ENCODE measurements at regions not wholly inside any gene's neighbourhood (a gene's known extent, or its start where the extent isn't known, plus 50 kb on each side); places are given as distances from the start of the nearest gene placed in this dataset.

DNA sequence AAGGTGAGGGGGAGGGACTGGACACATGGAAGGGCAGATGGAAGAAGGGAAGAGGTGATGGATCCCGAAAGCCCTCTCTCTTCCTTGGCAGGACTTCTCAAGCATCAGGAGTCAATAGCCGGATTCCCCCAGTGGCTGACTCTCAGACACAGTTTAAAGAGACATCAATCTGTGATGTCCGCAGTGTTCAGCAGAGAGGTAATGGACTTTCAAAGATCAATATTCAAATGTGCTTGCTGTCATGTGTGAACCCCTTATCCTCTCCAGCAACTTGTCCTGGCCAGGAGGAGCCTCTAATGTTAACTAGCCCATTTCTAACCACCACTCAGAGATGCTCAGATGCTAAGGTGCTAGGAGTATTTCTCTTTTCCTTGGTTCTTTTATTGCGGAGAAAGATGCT lies 392.2 kb downstream of the IRX1 start:
- DNase-seq = no peak
- H3K27ac ChIP-seq (ENCODE audit: low read length) = no peak overlapping the region
- H3K27me3 ChIP-seq (ENCODE audit: control insufficient read depth, insufficient read depth, low read length) = no peaks in the 10 kb centered on the region
- no peaks in the 10 kb centered on the region for H3K36me3 ChIP-seq (ENCODE audit: control insufficient read depth, insufficient read depth, low read length)
- H3K9me3 ChIP-seq (ENCODE audit: control insufficient read depth, low read depth, low read length) = peaks cover 5% of the 10 kb centered on the region
- WGBS (ENCODE audit: insufficient coverage, low lambda C conversion rate) = no CpG with 5 or more reads among the region's 4 CpGs
- no peak overlapping the region for H3K4me3 ChIP-seq (ENCODE audit: low read length)
- no peaks in the 10 kb centered on the region for H3K4me1 ChIP-seq (ENCODE audit: control insufficient read depth, insufficient read depth, low read length)

- Histone ChIP-seq H3K36me3 (ENCODE audit: control insufficient read depth, insufficient read depth, low read length) (no peaks in the 10 kb centered on the region), H3K27me3 (ENCODE audit: control insufficient read depth, insufficient read depth, low read length) (no peaks in the 10 kb centered on the region), H3K27ac (ENCODE audit: low read length) (no peak overlapping the region), H3K9me3 (ENCODE audit: control insufficient read depth, low read depth, low read length) (peaks cover 8% of the 10 kb centered on the region), H3K4me3 (ENCODE audit: low read length) (no peak overlapping the region), H3K4me1 (ENCODE audit: control insufficient read depth, insufficient read depth, low read length) (no peaks in the 10 kb centered on the region)
- DNase-seq = no peak
- 94% methylated on average over 7 of the region's 14 CpGs for WGBS (ENCODE audit: insufficient coverage, low lambda C conversion rate)
These were observed 398.3 kb downstream of the IRX1 start for GRCh38 chr5:3993856-3994473.

DNA sequence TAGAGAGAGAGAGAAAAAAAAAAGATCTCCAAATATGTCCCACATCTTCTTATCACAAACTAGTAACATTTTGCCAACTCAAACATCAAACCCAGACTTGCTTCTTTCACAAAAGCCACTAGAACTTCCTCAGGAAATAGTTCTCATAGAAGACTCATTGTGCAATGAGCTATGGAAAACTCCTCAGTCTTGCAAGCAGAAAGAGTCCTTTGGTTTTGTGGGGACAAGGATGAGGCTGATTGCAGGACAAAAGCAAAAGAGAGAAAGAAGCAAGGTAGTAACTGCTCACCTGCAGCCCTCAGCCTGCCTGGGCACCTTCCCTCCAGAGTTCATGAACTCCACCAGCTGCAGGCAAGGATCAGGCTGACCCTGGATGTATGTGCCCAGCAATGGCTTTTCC lies 399.0 kb downstream of the IRX1 start:
- H3K36me3 ChIP-seq (ENCODE audit: control insufficient read depth, insufficient read depth, low read length) = no peaks in the 10 kb centered on the region
- DNase-seq = no peak

DNA sequence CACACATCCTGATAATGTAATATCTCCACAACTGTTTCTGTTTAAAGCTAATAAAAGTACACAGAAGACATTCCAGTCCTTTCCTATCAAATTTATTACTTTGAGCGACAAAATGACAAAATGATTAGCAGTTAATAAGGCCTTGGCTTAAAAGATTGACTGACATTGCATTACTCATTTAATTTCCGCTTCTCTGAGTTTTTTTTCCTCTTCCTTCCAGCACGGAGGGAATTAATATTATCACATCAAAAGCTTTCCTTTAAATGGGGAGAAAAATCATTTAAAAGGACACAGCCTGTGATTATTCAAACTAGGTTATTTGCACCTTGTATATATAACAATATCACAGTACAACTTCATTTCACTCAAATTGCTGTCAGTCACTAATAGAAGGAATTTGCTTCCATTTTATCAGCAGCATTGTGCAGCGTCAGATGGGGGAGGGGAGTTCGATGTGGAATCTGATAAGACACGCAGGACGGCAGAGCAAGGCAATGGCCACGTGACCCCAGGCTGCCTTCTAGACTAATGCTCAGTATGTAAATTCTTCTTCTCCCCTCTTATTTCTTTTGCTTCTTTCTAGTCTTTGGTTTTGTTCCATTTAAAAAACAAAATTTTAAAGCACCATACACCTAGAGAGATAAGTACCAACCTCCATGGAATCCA lies 400.5 kb downstream of the IRX1 start:
- Histone ChIP-seq H3K4me3 (ENCODE audit: low read length) (no peak overlapping the region), H3K4me1 (ENCODE audit: control insufficient read depth, insufficient read depth, low read length) (no peaks in the 10 kb centered on the region), H3K9me3 (ENCODE audit: control insufficient read depth, low read depth, low read length) (peaks cover 8% of the 10 kb centered on the region), H3K27me3 (ENCODE audit: control insufficient read depth, insufficient read depth, low read length) (no peaks in the 10 kb centered on the region), H3K36me3 (ENCODE audit: control insufficient read depth, insufficient read depth, low read length) (no peaks in the 10 kb centered on the region), H3K27ac (ENCODE audit: low read length) (no peak overlapping the region)
- 51% methylated on average over 2 of the region's 8 CpGs for WGBS (ENCODE audit: insufficient coverage, low lambda C conversion rate)
- DNase-seq = no peak

More for the DNA sequence above, 399.0 kb downstream of the IRX1 start:
- Histone ChIP-seq H3K9me3 (ENCODE audit: control insufficient read depth, low read depth, low read length) (peaks cover 8% of the 10 kb centered on the region), H3K4me3 (ENCODE audit: low read length) (no peak overlapping the region), H3K4me1 (ENCODE audit: control insufficient read depth, insufficient read depth, low read length) (no peaks in the 10 kb centered on the region), H3K27me3 (ENCODE audit: control insufficient read depth, insufficient read depth, low read length) (no peaks in the 10 kb centered on the region), H3K27ac (ENCODE audit: low read length) (no peak overlapping the region)

DNA sequence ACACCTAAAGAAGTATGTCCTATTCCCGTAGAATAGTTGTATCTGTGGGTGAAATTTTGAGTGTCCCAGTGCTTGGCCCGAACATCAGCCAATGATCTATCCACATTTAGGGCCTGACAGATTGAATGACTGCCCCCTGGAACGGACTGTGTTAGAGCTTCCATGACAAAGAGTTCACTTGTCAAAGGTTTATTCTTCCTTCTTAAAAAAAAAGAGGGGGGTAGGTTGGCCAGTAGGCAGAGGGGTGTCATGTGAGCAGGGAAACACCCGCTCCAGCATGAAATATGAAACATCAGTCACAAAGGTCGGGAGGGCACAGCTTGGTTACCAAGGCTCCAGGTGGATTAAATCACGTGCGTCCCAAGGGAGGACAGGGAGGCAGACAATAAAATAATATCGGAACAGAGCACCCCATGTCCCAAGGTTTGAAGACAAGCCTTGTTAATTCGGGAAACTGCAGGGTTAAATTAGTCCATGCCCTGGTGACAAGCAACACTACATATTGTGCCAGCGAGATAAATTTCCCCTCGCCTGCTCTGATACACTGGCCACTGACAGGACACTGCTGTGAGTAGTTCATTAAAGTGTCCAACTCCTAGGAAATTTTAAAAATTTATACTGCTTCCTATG lies 401.2 kb downstream of the IRX1 start:
- Histone ChIP-seq H3K4me3 (ENCODE audit: low read length) (no peak overlapping the region), H3K27me3 (ENCODE audit: control insufficient read depth, insufficient read depth, low read length) (no peaks in the 10 kb centered on the region), H3K36me3 (ENCODE audit: control insufficient read depth, insufficient read depth, low read length) (no peaks in the 10 kb centered on the region), H3K27ac (ENCODE audit: low read length) (no peak overlapping the region), H3K4me1 (ENCODE audit: control insufficient read depth, insufficient read depth, low read length) (no peaks in the 10 kb centered on the region), H3K9me3 (ENCODE audit: control insufficient read depth, low read depth, low read length) (peaks cover 8% of the 10 kb centered on the region)
- no peak for DNase-seq
- no CpG with 5 or more reads among the region's 11 CpGs for WGBS (ENCODE audit: insufficient coverage, low lambda C conversion rate)

DNA sequence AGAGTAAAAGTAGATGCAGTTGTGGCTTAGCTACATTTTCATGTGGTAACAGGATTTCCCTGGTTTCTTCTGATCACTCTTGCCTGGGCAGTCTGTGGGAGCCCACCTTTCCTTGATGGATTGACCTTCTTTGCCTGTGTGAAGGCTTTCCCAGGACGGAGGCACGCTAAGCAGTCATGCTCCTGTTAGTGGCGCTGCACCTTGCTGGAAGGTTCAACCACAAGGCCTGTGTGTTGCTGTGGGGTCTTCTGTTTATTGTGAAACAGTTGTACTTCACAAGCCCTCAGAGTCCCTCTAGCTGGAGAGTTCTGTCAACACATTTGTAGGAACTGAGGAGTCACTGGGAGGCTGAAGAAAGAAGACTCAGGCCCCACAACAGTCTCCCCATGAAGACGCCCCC lies 402.0 kb downstream of the IRX1 start:
- Histone ChIP-seq H3K27ac (ENCODE audit: low read length) (no peak overlapping the region), H3K4me3 (ENCODE audit: low read length) (no peak overlapping the region), H3K9me3 (ENCODE audit: control insufficient read depth, low read depth, low read length) (peaks cover 4% of the 10 kb centered on the region), H3K36me3 (ENCODE audit: control insufficient read depth, insufficient read depth, low read length) (no peaks in the 10 kb centered on the region), H3K27me3 (ENCODE audit: control insufficient read depth, insufficient read depth, low read length) (no peaks in the 10 kb centered on the region), H3K4me1 (ENCODE audit: control insufficient read depth, insufficient read depth, low read length) (no peaks in the 10 kb centered on the region)
- no peak for DNase-seq
- WGBS (ENCODE audit: insufficient coverage, low lambda C conversion rate) = 100% methylated on average over 1 of the region's 4 CpGs

DNA sequence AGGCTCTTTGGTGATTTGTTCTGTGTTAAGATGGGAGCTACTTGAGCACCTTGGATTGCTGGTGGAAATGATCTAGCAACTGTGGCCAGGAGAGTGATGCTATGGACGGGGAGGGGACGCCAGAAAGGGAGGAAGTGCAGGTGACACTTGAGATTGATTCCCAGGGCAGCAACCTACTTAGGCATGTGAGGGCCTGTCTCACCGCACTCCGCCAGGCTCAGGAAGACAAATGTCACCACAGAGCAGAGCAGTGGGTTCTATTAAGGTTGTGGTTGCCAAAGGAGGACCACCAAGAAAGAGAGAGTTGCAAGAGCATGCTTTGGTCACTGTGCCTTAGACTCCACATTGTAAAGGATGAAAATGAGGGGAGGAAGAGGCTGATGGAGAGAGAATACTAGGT lies 404.3 kb downstream of the IRX1 start:
- Histone ChIP-seq H3K36me3 (ENCODE audit: control insufficient read depth, insufficient read depth, low read length) (no peaks in the 10 kb centered on the region), H3K4me1 (ENCODE audit: control insufficient read depth, insufficient read depth, low read length) (no peaks in the 10 kb centered on the region), H3K27me3 (ENCODE audit: control insufficient read depth, insufficient read depth, low read length) (no peaks in the 10 kb centered on the region), H3K4me3 (ENCODE audit: low read length) (no peak overlapping the region), H3K9me3 (ENCODE audit: control insufficient read depth, low read depth, low read length) (no peaks in the 10 kb centered on the region), H3K27ac (ENCODE audit: low read length) (no peak overlapping the region)
- WGBS (ENCODE audit: insufficient coverage, low lambda C conversion rate) = no CpG with 5 or more reads among the region's 4 CpGs
- no peak for DNase-seq

DNA sequence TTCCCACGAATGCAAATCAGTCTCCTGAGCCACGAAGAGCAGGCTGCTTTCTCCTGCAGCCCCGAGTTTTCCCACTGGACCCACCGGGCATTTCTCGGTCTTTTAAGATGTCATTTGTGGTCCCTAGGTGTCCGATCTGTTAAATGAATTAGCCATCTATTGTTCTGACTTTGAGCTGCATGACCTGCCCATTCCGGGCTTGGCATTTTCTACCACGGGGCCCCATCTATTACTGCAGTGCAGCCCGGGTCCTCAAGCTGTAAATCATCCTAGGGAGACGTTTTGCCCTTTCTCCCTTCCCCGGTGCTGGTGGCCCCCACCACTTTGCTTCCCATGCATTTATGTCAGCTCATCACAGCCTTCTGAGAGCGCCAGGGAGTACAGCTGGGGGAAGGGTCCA lies 405.4 kb downstream of the IRX1 start:
- H3K9me3 ChIP-seq (ENCODE audit: control insufficient read depth, low read depth, low read length) = no peaks in the 10 kb centered on the region
- no peak overlapping the region for H3K4me3 ChIP-seq (ENCODE audit: low read length)
- DNase-seq = no peak
- no peaks in the 10 kb centered on the region for H3K27me3 ChIP-seq (ENCODE audit: control insufficient read depth, insufficient read depth, low read length)
- no peaks in the 10 kb centered on the region for H3K36me3 ChIP-seq (ENCODE audit: control insufficient read depth, insufficient read depth, low read length)
- no peak overlapping the region for H3K27ac ChIP-seq (ENCODE audit: low read length)
- WGBS (ENCODE audit: insufficient coverage, low lambda C conversion rate) = no CpG with 5 or more reads among the region's 12 CpGs
- no peaks in the 10 kb centered on the region for H3K4me1 ChIP-seq (ENCODE audit: control insufficient read depth, insufficient read depth, low read length)

DNA sequence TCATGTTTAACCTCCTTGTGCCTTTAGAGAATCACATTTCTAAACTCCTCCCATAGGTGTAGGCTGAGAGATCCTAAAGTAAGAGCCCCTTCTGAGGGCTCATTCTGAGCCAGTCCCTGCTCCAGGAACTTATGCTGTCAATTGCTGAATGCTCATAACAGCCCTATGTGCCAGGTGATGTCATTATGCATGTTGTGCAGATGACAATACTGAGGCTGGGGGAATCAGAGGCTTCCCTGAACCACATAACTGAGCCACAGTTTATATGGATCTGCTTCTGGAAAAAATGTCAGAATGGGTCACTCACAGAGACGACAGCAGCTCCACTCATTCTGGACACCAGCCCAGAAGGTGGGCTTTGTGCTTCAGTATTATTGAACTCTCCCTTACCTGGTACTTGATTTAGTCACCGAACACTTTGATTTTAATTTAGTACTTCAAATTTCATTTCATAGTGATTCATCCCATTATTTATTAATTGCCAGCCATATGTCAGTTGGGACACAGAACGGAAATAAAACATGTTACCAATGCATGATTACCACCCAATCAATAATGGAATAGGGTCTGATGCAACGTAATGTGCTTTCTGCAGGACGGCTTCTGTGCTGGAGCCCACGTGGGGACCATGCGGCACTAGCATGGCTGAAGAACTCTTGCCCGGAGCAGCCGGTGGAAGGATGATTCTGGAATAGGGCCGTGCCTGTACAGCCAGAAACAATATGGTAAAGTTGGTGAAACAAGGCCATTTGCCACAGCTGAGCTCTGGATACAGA lies 406.3 kb downstream of the IRX1 start:
- Histone ChIP-seq H3K27ac (ENCODE audit: low read length) (no peak overlapping the region), H3K27me3 (ENCODE audit: control insufficient read depth, insufficient read depth, low read length) (no peaks in the 10 kb centered on the region), H3K4me3 (ENCODE audit: low read length) (no peak overlapping the region), H3K36me3 (ENCODE audit: control insufficient read depth, insufficient read depth, low read length) (no peaks in the 10 kb centered on the region), H3K4me1 (ENCODE audit: control insufficient read depth, insufficient read depth, low read length) (no peaks in the 10 kb centered on the region), H3K9me3 (ENCODE audit: control insufficient read depth, low read depth, low read length) (no peaks in the 10 kb centered on the region)
- 100% methylated on average over 1 of the region's 10 CpGs for WGBS (ENCODE audit: insufficient coverage, low lambda C conversion rate)
- DNase-seq = no peak

DNA sequence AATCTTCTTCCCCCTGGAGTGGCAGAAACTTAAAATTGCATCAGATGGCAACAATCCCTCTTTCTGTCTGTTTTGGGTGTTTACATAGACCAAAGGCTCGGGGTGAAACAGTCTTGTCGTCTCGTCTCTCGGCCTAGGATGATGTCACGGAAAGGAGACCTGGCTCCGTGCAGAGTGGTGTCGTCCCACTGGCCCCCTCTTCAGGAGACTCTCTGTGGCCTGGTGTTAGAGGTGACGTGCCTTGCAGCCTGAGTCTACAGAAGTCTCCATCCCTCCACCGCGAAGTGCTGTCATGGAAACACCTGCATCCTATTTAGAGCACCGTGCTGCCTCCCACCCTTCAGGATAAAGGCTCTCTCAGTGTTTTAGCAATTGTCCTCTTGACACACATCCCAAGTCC lies 409.7 kb downstream of the IRX1 start:
- no CpG with 5 or more reads among the region's 11 CpGs for WGBS (ENCODE audit: insufficient coverage, low lambda C conversion rate)
- DNase-seq = no peak
- Histone ChIP-seq H3K36me3 (ENCODE audit: control insufficient read depth, insufficient read depth, low read length) (no peaks in the 10 kb centered on the region), H3K4me3 (ENCODE audit: low read length) (no peak overlapping the region), H3K9me3 (ENCODE audit: control insufficient read depth, low read depth, low read length) (no peaks in the 10 kb centered on the region), H3K27me3 (ENCODE audit: control insufficient read depth, insufficient read depth, low read length) (no peaks in the 10 kb centered on the region), H3K27ac (ENCODE audit: low read length) (no peak overlapping the region), H3K4me1 (ENCODE audit: control insufficient read depth, insufficient read depth, low read length) (no peaks in the 10 kb centered on the region)
